ENCODE measurements at regions not wholly inside any gene's neighbourhood (a gene's known extent, or its start where the extent isn't known, plus 50 kb on each side); places are given as distances from the start of the nearest gene placed in this dataset.

GRCh38 chr4:56147371-56147770 is 198.6 kb downstream of the CEP135 start:
- no peak for TF ChIP-seq REST (IDR thresholded peaks at IDR 0.05; ENCODE audit: insufficient read depth in 1 of 2, low read depth in 2 of 2, low read length in 2 of 2)
- TF ChIP-seq TAF1 (IDR thresholded peaks at IDR 0.05; ENCODE audit: borderline replicate concordance, insufficient read depth, low read length), result no peak
- no peak for TF ChIP-seq FOXP2 (optimal IDR thresholded peaks at IDR 0.05; ENCODE audit: borderline replicate concordance, extremely low read depth, extremely low read length, insufficient read depth)
- TF ChIP-seq SIN3A (IDR thresholded peaks at IDR 0.05; ENCODE audit: borderline replicate concordance, insufficient read depth, low read length), result no peak
- no peak for TF ChIP-seq POLR2AphosphoS5 (IDR thresholded peaks at IDR 0.05; ENCODE audit: low read depth, low read length)

DNA sequence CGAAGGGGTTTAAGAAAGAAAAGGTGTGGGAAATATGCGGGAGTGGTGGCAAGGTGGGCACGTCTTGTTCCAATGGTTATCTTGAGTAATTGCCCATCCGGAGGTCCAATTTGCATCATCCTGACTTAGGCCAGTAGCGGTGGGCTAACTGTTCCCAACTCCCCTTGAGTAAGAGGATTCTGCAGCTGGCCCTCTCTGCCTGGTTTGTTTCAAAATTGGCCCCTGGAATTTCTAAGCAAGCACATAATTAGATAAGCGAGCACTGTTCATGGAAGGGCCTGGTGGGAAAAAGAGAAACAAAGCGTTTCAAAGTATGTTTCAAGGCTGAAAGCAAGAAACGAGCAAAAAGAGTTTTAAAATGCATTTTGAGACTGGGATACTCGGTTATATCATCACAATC is 198.2 kb downstream of the CEP135 start:
- TF ChIP-seq SIN3A (IDR thresholded peaks at IDR 0.05; ENCODE audit: borderline replicate concordance, insufficient read depth, low read length) (no peak), POLR2AphosphoS5 (IDR thresholded peaks at IDR 0.05; ENCODE audit: low read depth, low read length) (no peak), FOXP2 (optimal IDR thresholded peaks at IDR 0.05; ENCODE audit: borderline replicate concordance, extremely low read depth, extremely low read length, insufficient read depth) (no peak)

DNA sequence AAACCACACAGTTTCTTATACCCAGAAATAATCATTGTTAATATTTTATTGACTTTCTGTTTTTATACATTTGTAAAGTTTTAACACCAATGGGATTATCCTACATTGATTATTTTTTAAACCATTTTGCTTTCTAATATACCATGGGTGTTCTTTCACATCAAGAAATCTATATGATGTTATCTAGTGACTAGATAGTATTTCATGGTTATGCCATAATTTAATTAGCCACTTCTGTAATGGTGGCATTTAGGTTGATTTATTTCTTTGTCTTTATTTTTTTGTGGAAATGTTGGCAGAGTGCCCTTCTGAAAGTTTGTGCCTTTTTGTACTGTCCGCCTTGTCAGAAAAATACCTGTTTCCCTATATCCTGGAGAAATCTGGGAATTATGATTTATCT is 193.3 kb downstream of the CEP135 start:
- TF ChIP-seq FOXP2 (optimal IDR thresholded peaks at IDR 0.05; ENCODE audit: borderline replicate concordance, extremely low read depth, extremely low read length, insufficient read depth) (no peak), REST (IDR thresholded peaks at IDR 0.05; ENCODE audit: insufficient read depth in 1 of 2, low read depth in 2 of 2, low read length in 2 of 2) (no peak), POLR2AphosphoS5 (IDR thresholded peaks at IDR 0.05; ENCODE audit: low read depth, low read length) (no peak), TAF1 (IDR thresholded peaks at IDR 0.05; ENCODE audit: borderline replicate concordance, insufficient read depth, low read length) (no peak), SIN3A (IDR thresholded peaks at IDR 0.05; ENCODE audit: borderline replicate concordance, insufficient read depth, low read length) (no peak)

- no peak for TF ChIP-seq POLR2AphosphoS5 (IDR thresholded peaks at IDR 0.05; ENCODE audit: low read depth, low read length)
- no peak for TF ChIP-seq TAF1 (IDR thresholded peaks at IDR 0.05; ENCODE audit: borderline replicate concordance, insufficient read depth, low read length)
- no peak for TF ChIP-seq REST (IDR thresholded peaks at IDR 0.05; ENCODE audit: insufficient read depth in 1 of 2, low read depth in 2 of 2, low read length in 2 of 2)
- no peak for TF ChIP-seq SIN3A (IDR thresholded peaks at IDR 0.05; ENCODE audit: borderline replicate concordance, insufficient read depth, low read length)
- TF ChIP-seq FOXP2 (optimal IDR thresholded peaks at IDR 0.05; ENCODE audit: borderline replicate concordance, extremely low read depth, extremely low read length, insufficient read depth), result no peak
Measured at GRCh38 chr4:56139241-56139827, 190.6 kb downstream of the CEP135 start.

DNA sequence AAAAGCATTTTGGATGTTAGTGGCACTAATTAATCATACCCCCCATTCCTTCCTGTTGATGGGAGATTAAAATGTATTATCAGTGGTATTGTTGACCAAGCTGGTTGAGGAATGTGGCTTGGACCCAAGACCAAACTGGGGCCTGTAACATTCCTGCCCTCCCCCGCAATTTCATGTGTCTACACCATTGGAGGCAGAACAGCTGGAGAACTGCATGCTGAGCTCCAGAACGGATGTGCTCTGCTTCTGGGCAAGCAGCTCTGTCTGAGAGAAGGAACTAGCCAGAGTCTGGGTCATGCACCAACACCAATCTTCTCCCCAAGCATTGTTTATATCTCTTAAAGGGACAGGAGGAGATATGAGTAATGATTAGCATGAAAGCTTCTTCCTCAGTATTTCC is 185.5 kb downstream of the CEP135 start:
- no peak for TF ChIP-seq POLR2AphosphoS5 (IDR thresholded peaks at IDR 0.05; ENCODE audit: low read depth, low read length)
- no peak for TF ChIP-seq SIN3A (IDR thresholded peaks at IDR 0.05; ENCODE audit: borderline replicate concordance, insufficient read depth, low read length)
- TF ChIP-seq REST (IDR thresholded peaks at IDR 0.05; ENCODE audit: insufficient read depth in 1 of 2, low read depth in 2 of 2, low read length in 2 of 2), result no peak
- TF ChIP-seq FOXP2 (optimal IDR thresholded peaks at IDR 0.05; ENCODE audit: borderline replicate concordance, extremely low read depth, extremely low read length, insufficient read depth), result no peak
